BJ (cell line): ENCODE measurements at regions not wholly inside any gene's neighbourhood (a gene's known extent, or its start where the extent isn't known, plus 50 kb on each side); places are given as distances from the start of the nearest gene placed in this dataset.

Source experiments
- CTCF ChIA-PET: fragments of 350-600 bp; formaldehyde crosslinking; extraction: SDS; loops from one replicate; lab custom pipeline; 2021; ENCODE audit warnings: antibody characterized with exemption, inconsistent platforms; lab: Yijun Ruan, JAX
- POLR2A ChIA-PET: fragments of 300-600 bp; sonication (Branson Sonifier 250); formaldehyde crosslinking; extraction: SDS; loops from one replicate; lab custom pipeline; 2021; ENCODE audit warnings: antibody characterized with exemption; lab: Charles Lee
- DNase-seq: peaks from one replicate; pipeline ENCODE4 v3.0.0-alpha.2; 2011; ENCODE audit warnings: low read depth
- H3K27me3 ChIP-seq: 2 replicates; pipeline ENCODE4 v1.6.0; 2011; ENCODE audit warnings: low read length; ENCODE audit not compliant: control insufficient read depth, insufficient read depth
- H3K36me3 ChIP-seq: 2 replicates; pipeline ENCODE4 v1.5.1; 2011; ENCODE audit warnings: low read length; ENCODE audit not compliant: control insufficient read depth, insufficient read depth
- H3K4me3 ChIP-seq: 2 replicates; pipeline ENCODE4 v1.5.1; 2011; ENCODE audit warnings: low read depth, mild to moderate bottlenecking, control low read depth, low read length
- TF ChIP-seq, protein P1 (sequence below): IDR thresholded peaks from 2 replicates; pipeline ENCODE4 v1.5.1; 2011; ENCODE audit warnings: low read depth, mild to moderate bottlenecking, control low read depth, inconsistent platforms, low read length, moderate library complexity; ENCODE audit not compliant: insufficient read depth

DNA sequence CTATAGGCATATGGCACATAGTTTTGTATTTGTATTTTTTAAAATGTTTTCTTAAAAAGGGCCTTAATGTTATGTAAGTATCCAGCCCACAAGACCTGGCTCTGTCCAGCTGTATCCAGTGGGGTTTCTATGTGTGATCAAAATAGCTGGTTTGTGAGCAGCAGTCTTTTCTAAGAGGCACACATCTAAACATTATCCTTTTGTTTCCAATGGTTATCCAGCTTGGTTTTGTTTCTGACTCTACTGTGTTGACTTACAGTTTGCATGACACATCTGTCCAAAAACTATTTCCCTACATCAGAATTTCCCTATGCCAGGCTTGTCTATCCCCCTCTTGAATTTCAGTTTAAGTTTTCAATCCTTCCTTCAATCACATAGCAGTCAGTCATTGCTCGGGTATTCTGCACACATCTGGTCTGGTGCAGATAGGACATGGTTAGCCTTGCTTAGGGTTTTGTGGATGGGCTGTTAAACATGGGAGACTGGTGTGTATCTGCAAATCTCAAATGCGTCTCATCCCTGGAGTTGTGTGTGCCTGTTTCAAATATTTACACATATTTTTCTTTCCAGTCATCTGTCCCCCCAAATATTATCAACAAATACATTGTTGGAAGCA lies 104.2 kb downstream of the SAMD9 start:
- no peak overlapping the region for H3K4me3 ChIP-seq
- no peaks in the 10 kb centered on the region for H3K27me3 ChIP-seq
- POLR2A ChIA-PET = no interaction called here
- TF ChIP-seq, protein P1, sequence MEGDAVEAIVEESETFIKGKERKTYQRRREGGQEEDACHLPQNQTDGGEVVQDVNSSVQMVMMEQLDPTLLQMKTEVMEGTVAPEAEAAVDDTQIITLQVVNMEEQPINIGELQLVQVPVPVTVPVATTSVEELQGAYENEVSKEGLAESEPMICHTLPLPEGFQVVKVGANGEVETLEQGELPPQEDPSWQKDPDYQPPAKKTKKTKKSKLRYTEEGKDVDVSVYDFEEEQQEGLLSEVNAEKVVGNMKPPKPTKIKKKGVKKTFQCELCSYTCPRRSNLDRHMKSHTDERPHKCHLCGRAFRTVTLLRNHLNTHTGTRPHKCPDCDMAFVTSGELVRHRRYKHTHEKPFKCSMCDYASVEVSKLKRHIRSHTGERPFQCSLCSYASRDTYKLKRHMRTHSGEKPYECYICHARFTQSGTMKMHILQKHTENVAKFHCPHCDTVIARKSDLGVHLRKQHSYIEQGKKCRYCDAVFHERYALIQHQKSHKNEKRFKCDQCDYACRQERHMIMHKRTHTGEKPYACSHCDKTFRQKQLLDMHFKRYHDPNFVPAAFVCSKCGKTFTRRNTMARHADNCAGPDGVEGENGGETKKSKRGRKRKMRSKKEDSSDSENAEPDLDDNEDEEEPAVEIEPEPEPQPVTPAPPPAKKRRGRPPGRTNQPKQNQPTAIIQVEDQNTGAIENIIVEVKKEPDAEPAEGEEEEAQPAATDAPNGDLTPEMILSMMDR = no peak
- H3K36me3 ChIP-seq = no peaks in the 10 kb centered on the region
- no peak for DNase-seq
- CTCF ChIA-PET = interaction anchor here (0.7 kb wide), 1 partner anchor 16 kb away, joined by 3 read pairs; no protein-coding TSS in a partner anchor

DNA sequence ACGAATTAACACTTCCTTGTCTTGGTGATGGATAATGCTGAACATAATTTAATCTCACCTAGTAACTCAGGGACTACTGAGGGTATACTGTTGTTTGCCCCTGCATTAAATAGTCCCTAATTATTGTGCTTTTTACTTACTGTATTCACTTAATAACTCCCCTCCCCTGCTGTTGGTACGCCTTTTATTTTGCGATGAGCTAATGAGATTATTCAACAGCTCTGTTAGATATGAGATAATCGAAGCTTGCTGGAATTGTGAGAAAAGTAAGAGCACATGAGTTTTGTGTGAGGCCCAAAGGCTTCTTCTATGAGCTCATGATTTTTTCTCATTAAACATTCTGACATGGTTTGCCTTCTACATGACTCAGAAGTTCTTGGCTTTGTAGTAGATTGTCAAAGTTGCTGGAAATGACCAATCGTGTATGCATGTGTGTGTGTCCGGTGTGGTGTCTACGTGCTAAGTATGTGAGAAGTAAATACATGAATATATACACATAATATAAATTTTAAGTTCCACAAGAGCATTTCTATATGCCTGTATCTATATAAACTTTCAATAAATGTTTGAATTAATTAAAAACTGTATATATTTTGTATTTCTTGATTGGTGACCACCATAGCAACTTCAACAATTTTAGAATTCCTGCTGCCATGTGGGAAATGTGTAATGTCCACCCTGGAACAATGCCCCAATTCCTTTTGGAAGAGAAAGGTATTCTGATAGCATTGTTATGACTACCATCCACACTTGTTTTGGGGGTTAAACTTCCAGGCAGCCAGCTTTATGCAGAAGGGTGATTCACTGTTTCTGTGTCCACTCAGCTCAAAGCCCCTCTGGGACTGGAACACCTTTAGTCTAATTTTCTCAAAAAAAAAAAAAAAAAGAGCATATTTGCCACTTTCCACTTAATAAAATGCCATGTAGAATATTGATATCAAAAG lies 106.2 kb downstream of the SAMD9 start:
- DNase-seq = peak; percentile 90
- TF ChIP-seq, protein P1 = no peak
- no peaks in the 10 kb centered on the region for H3K36me3 ChIP-seq
- no peak overlapping the region for H3K4me3 ChIP-seq
- POLR2A ChIA-PET = interaction anchor here (0.6 kb wide), 1 partner anchor 13 kb away, joined by 3 read pairs; no protein-coding TSS in a partner anchor
- CTCF ChIA-PET = no interaction called here
- no peaks in the 10 kb centered on the region for H3K27me3 ChIP-seq

DNA sequence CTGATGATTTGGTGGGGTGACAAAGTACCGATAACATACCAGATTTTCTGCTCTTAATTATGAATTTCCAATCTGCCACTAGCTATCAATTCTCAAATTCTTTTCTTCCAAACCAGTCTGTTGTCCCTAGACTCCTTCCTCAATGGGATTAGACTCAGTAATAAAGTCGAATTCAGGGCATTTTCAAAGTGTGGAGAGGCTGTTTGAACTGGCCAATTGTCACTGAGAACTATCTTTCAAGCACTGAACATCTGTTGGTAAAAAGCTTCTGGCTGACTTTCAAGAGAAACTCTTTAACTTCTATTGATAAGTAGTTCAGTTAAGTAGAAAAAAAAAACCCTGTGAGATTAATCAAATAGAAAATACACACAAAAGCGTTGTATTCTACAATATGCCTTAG lies 108.9 kb downstream of the SAMD9 start:
- Histone ChIP-seq H3K27me3 (no peaks in the 10 kb centered on the region), H3K36me3 (no peaks in the 10 kb centered on the region), H3K4me3 (no peak overlapping the region)
- CTCF ChIA-PET = interaction anchor here (1.1 kb wide), 1 partner anchor 22 kb away, joined by 3 read pairs; no protein-coding TSS in a partner anchor
- TF ChIP-seq, protein P1 = no peak
- DNase-seq = no peak
- POLR2A ChIA-PET = interaction anchor here (0.6 kb wide), 1 partner anchor 167 kb away, joined by 3 read pairs; no protein-coding TSS in a partner anchor

DNA sequence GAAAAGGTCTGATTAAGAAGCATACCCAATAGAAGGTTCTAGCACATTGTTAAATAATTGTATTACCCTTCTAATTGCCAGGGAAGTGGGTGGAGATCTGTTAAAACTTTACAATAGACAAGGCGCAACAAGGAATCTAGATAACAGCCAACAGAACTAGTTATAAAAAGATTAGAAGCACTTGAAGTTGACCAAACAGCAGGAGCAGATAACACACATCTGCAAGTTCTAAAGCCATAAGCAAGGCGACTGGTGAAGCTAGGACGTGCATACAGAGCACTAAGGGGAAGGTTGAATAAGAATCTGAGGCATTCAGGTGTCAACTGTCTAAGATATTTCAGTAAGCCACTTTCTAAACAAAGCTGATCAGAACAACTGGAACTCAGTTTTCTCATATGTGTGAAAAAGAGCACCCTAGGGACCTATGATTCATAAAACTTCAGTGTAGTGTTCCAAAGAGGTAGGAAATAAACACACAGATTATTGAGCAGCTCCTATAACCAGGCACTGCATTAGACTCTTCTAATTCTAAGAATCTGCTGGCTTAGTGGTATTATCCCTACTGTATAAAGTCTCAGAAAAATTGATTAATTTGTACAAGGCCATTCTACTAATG lies 111.2 kb downstream of the SAMD9 start:
- Histone ChIP-seq H3K36me3 (no peaks in the 10 kb centered on the region), H3K4me3 (no peak overlapping the region), H3K27me3 (no peaks in the 10 kb centered on the region)
- no peak for DNase-seq
- POLR2A ChIA-PET = no interaction called here
- CTCF ChIA-PET = no interaction called here
- TF ChIP-seq, protein P1 = no peak

DNA sequence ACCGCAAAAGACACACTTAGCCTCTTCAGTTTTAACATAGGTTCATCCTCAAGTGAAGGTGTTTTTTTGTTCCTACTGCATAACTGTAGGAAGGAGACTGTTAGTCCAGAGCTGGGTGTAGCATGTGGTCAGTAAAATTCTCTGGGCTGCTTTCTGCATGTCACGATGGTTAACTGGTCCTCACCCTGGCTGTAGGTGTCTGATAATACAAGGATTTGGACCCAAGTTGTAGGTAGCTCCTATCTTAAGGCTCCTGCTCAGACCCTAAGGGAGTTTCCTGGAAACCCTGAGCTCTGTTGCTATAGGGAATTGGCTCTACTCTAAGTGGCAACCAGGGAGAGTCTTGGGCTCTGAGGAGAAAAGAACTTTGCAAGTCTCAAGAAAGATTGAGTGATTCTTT lies 112.9 kb downstream of the SAMD9 start:
- no peak for DNase-seq
- no peak overlapping the region for H3K4me3 ChIP-seq
- H3K27me3 ChIP-seq = no peaks in the 10 kb centered on the region
- POLR2A ChIA-PET = no interaction called here
- TF ChIP-seq, protein P1 = no peak
- H3K36me3 ChIP-seq = no peaks in the 10 kb centered on the region
- CTCF ChIA-PET = no interaction called here
